Smooth muscle cell of the brain vasculature (primary cell): ENCODE measurements at regions not wholly inside any gene's neighbourhood (a gene's known extent, or its start where the extent isn't known, plus 50 kb on each side); places are given as distances from the start of the nearest gene placed in this dataset.

Experiments used
- DNase-seq: peaks from one replicate; pipeline ENCODE4 v3.0.0-alpha.2; 2012; ENCODE audit warnings: low read depth, low spot score

DNA sequence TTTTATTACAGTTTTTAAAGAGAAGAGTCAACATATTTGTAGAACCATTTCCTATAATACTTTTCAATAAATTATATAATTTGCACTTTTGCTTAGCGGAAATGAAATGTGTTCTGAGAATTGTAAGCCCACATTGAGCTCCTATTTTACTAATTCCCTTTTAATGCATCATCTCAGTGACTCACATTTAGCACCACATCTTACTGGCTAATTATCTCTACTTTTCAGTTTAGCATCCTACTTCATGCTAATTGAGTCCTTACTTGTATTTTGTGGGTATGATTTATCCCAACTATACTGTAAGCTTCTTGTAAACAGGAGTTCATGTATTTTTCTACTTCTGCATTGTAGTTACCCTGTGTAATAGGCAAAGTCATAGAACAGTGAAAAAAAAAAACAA, 67.5 kb downstream of the TMX1 start:
- no peak for DNase-seq

DNA sequence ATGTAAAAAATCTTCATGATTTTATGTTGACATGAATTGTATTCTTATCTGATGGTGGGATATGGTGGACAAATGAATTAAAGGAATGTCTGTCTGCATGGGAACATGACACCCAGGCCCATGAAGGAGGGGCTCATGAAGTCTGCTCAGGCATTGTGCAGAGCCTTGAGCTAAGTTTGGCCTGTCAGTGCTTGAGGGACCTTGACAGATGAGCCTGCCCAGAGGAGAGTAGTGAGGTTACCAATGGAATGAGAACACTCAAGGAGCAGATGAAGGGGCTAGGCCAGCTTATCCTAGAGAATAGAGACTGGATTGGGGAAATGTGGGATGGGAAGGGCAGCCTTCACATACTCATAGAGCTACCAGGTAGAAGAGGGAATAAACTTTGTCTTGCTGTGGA, 68.8 kb downstream of the TMX1 start:
- no peak for DNase-seq

DNA sequence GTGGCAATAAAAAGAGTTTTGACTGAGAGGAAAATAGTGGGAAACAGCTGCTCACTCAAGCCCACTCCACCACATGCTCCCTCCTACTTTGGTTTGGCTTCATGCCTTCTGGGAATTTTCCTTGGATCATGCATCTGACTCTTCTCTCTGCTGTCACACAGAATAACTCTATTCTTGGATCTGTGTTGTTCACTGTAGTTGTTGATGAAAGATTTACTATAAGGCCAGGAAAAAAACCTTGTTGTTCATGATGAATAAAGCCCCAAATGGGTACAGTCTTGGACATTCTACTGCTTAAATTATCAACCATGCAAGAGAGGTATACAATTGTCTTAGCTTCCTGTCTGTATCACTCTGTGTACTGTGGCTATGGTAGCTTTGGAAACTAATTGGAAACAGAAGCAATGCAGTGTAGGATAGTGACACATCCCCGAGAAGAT, 70.5 kb downstream of the TMX1 start:
- DNase-seq = no peak

DNA sequence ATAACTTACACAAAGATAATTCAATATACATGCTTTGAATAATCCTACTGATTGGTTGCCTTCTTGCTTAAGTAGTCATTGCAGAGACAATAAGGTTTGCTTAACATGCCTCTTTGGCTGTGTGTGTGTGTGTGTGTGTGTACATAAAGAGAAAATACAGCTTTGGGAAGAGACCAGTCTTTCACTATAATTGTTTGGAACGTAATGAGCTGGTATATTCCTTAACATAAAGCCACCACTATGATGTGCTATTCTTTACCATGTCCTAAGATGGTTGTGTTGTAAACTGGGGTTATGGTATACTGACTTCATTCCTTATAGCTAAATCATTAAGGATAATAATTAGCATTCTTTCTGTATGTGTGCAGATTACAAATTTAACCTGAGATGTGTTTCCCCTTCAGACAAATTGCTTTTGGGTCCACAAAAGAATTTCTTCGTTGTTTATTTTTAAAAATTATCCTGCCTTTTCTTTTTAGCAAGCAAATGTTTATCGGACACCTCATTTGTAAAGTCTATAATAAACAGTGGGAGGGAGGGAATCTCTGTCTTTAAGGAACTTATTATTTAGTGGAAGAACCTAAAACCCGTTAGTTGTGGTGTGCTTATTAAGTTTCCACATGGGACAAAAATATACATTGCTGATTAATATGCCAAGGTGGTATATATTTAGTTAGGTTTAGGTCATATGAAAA, 74.4 kb downstream of the TMX1 start:
- DNase-seq = no peak

DNA sequence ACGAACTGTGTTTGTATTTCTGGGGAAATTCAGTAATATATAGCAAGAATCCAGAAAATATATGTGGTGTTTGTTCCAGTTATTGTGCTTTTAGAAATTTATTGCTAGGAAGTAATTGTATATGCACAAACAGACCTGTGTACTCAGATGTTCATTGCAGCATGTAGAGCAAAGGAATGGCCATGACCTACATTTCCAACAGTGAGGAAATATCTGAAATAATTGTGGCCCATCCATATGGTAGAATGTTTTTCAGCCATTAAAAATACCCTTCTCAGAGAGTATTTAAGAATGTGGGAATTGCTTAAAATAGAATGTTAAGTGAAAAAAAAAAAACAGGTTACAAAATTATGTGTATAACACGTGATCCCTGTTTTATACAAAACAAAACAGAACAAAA, 77.3 kb downstream of the TMX1 start:
- DNase-seq = no peak

DNA sequence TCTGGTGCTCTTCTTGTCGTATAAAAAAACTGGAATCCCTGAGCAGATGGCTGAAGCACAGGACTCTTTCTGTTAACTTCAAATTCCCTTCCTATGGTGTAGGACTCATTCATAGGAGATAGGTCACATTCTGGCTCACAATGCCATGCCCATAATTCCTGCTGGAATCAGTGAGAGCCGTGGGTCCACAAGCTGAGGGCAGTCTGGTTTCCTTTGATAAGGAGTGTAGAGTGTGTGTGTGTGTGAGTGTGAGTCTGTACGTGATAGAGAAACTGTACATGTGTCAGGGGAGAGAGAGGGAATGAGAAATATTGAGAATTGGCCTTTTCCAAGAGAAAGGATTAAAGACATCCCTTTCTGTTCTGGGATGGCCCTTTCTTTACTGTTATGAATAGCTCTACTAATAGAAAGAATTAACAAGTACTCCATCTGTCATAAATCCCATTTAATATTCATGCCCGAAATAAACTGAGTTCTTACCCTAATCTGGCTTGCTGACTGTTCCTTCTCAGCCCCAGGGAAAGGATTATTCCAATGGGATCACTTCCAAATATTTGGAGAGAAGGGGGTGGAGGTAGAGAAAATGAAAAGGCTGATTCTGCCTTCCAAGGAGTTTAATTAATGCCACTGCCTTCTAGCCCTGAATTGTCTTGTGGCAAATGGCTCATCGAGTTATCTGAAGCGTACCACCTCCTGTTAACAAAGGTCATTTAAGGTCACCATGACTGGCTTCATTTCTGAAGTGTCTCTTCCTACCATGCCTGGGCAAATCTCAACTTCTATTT, 79.0 kb downstream of the TMX1 start:
- DNase-seq = no peak

DNA sequence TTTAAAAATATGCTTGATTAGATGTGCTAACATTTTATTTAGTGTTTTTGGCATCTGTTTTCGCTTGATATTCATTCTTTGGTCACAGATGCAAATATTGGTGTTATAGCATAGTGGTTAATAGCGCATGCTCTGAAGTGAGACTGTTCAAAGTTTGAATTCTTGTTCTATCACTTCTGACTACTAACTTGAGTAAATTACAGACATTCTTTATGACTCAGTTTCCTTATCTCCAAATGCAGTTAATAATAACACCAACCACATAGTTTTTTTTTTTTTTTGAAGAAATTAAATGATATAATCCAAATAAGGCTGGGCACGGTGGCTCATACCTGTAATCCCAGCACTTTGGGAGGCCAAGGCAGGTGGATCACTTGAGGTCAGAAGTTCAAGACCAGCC, 81.0 kb downstream of the TMX1 start:
- no peak for DNase-seq

DNA sequence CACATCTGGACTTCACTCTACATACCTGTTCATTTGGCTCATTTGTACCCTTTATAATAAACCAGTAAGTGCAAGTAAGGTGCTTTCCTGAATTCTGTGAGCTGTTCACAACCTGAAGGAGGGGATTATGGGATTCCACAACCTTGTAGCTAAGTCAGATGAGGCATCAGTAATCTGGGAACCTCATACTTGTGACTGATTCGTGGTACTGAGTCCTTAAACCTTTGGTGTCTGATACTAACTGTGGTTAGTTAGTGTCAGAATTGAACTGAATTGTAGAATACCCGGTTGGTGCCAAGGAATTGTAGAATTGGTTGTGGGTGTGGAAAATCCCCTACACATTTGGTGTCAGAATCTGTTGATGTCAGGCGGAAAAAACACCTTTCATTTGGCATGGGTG, 83.4 kb downstream of the TMX1 start:
- no peak for DNase-seq

DNA sequence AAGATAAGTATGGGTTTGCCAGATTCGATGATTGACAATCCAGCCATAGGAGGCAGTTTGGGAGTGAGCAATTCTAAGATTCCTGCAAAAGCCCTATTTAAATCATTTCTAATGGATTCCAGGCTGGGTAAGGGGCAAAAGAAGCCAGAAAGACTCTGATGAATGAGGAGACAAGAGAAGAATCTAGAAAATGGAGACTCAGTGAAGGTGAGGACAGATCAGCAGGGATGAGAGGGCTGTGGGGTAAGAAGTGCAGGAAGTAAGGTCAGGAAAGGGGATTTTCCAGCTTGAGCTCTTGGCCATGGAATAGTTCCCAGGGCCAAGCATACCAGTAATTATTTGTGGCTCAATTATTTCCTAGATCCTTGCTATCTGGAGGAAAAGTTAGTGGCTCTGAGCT, 87.3 kb downstream of the TMX1 start:
- DNase-seq = no peak

DNA sequence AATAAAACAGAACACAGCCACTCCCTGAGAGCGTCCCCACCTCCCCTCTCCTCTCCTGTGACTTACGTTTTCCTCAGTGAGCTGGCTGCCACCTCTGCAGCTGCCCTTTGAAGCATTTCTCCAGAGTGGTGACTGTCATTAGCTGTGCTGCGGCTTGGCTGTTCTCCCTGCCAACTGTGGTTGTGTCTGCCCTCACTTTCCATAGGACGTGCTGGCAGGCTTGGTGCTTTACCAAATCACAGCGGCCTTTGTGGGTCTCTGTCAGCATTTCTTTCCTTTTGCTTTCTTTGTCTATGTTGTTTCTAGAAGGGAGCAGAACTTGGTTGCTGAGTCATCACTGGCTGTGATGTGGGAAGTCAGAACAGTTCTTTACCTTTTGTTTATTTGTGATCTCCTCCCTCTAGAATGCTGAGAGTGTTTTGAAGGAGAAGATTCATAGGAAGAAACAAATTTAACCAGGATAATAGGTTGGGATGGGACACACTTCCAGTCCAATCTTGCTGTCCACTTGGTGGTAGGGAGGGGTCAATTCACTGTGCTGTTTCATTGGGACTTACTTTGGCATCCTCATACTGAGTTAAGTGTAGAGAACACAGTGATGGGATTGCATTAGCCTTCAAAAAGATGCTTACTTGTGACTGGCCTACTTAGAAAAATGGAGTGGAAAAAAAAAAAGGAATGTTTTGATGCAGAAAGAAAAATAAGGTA, 88.2 kb downstream of the TMX1 start:
- peak; percentile 33 for DNase-seq

DNA sequence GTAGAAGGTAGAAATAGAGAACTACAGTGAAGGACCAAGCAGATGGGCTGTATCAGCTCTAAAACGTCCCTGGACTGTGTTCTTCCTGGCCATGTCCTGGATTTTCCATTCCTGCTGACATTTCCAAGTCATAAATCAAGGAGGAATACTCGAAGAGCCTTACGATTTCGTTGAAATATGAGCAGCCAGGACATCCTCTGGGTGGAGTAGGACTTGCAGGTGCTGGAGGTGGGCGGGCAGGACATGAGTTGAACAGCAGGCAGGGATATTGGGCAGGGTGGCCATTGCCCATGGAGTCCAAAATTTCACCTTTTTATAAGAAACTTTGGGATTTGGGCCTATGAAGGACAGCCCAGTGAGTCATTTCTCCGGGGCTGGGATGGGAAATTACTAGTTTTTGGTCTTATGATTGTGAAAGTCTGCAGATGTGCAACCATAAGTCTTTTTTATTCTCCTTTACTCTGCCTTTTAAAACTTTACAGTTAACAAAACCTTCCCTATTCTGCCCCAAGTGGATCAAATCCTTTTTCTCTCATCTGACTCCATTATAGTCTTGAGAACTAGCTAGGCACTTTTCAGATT, 88.8 kb downstream of the TMX1 start:
- no peak for DNase-seq

DNA sequence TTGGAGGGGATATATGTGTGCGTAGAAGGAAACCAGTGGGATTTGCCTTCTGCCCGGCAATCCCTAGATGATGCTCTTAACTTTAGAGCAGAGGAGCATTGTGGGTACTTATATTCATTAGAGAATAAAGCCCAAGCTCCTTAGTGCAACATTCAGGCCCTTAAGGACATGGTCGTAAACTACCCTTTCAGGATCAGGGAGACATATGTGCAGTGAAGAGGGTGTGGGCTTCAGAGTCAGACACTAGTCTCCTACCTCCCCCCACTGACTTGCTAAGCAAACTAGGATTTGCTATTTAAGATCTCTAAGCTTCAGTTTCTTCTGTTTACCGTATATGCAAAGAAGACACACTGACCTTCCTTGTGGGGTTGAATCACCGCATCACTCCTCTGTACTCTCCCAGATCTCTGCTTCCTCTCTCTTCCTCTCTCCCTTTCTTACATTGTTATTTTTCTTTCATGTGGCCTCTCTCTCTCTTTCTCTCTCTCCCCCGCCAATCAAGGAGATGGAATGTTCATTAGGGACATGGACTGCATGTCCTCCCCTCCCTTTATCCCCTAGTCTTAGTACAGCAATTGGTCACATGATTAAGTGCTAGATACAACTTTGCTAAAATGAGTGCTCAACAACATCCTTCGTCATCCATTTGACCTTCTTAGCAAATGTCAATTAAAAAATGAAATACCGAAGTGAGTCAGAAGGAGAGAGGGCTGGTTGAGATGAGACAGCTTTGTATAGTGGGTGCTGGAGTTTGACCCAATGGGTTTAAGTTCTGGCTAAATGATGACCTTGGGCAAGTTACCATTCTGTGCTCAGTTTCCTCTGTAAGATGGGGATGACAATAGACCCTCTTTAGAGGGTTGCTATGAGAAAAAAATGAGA, 91.7 kb downstream of the TMX1 start:
- DNase-seq = no peak

DNA sequence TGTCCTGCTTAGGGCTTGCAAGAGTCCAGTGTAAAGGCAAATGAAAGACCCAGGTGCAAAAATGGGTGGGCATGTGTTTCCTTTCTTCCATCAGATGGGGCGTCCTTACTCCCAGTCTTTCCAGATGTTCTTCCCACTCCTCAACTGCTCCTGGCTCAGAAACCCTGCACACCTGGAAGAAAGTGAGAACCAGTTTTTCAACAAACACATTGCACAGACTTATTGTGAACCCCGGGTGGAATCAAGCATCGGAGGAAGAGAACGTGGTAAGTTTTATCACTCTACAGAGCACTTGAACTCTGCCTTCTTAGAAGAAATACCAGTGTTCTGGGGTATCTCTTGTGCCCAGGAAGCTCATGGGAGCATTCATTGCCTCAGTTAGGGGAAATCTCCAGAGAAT, 93.3 kb downstream of the TMX1 start:
- DNase-seq = no peak

DNA sequence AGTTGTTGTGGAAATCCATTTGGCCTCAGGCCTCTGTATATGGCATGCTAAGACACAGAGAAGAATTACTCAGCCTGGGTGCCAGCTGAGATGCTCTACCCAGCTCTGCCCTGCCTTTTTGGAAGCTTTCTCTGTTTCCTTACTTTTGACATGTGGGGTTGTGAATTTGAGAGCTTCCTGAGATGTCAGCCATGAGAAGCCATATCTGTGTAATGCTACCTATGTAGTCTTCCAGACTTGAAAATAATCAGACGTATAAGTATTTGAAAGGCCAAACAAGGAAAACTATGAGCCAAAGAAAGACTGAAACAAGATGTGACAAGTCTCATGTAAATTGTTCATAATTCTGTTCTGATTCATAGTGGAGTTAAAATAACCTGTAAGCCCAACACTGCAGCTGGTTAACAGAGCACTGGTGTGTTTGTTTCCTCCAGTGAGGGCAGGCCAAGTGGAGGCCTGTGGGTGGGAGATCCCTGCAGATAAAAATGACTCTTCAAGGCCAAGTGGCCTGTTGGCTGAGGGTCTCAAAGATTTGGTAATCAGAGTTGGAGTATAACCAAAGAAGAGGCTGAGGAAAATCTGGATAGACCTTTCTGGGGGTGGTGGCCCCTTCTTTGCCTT, 94.0 kb downstream of the TMX1 start:
- no peak for DNase-seq

DNA sequence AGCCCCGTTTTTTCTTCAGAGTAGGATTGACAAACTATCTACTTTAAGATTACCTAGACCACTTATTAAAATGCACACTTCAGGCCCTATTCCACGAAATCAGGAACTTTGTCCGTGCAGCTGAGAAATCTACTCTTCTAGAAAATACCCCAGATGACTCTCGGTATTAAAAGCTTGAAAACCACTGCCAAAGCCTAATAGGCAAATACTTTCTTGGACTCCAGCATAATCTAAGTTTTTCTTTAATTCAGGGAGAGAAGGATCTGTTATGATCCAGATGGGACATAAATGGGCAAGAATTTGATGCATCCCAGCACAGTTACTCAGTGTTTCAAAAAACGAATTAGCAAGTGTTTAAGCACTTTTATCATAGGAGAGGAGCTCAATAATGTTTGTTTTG, 94.5 kb downstream of the TMX1 start:
- DNase-seq = no peak

DNA sequence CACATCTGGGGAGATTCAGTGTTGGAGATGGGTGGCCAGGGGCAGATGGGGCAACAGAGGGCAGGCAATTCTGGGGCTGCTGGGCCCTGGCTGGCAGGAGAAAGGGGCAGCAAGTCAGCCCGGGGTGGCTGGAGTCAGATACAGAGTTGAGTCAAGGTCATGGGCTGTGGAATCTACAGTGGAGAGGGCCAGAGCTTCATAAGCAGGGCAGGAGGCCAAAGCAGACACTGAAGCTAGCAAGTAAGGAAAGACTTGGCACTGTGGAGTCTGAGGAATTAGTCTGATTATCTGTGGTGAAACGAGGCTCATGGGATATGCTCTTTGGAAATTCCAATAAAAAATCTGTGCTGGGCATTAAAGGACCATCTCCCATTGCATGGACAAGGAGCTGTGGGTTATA, 95.5 kb downstream of the TMX1 start:
- no peak for DNase-seq

DNA sequence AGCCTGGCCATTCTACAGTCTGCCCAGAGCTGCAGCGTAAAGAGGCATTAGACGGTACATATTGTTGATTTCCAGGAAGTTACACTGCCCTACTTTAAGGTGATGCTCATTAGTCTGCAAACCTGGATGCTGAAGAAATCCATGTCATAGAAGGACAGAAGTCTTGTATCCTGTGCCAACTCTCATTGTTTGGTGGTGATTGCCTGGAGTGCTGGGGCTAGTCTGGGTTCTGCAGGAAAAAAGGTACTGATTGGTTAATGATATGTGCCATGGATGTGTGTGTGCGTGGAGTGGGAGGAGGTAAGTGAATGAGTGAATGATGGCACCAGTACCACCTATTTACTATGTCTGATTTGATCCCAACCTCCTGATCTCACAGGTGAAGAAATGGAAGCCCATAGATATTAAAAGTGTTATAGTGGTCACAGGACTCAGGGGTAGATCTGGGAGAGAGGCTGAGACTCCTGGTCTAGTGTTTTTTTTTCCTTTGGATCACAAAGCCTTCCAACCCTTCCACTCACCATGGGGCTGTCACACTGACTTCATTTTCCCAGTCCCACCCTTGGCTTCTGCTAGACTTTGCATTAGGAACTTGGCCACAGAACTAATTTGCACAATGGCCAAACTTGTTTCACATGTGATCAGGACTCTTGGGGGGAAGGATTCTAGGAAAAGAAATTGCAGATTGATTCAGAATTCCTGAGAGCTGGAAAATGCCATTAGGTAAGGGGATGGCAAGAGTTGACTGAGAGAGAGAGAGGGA, 96.1 kb downstream of the TMX1 start:
- DNase-seq = no peak

DNA sequence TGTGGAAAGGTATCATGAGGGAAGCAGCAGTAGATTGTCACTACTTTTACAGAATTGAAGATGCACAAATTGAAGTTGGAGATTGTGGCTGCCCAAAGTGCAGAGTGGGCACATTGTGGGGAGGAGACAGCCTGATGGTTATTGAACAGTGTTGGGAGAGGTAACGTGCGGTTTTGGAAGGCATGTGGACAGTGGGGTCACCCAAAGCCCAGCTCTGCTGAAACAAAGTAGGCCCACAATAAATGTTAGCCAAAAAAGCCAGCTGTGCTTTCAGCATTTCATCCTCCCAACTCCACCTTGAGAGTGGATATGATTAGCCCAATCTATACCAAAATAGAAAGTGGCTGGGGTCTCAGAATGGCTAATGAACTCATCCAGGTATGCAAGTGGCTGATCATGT, 96.7 kb downstream of the TMX1 start:
- DNase-seq = no peak

DNA sequence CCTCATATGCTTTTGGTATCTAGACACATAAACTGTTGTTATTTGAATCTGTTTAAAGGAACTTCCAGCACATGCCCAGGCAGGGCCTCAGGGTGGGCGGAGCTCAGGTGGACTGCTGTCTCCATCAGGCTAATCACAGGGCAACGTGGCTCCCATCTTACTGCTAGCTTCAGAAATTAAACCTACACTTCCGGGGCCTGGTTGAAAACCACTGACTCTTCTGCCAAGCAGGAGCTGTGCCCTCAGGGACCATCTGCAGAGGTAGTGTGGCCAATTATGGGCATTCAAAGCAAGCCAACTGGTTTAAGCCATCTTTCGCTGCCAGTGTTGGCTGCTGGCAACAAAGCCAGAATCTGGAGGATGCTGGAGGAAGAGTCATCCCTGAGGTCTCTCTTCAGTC, 97.5 kb downstream of the TMX1 start:
- DNase-seq = no peak

DNA sequence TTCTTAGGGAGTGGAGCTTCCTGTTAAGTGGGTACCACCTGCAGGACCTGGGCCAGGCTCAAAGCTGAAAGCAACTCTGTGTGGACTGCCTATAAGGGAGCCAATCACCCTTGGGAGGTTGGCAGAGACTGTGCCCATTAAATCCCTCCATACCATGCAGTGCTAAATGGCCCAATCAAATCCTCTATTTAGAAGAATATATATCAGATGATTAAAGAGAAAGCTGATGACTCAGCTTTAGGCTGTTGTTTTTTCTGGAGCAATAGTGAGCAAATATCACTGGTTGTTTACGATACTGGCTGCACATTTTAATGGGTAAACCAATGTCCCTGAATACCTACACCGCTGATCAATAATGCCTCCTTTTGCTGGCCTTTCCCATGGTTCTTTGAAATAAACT, 101.3 kb downstream of the TMX1 start:
- DNase-seq = no peak
